ENCODE measurements at regions not wholly inside any gene's neighbourhood (a gene's known extent, or its start where the extent isn't known, plus 50 kb on each side); places are given as distances from the start of the nearest gene placed in this dataset.
A peak's percentile ranks its signal among the peaks of the same experiment; 100 is the strongest.
"Not testable (repeated sequence)": the region's sequence is repeated elsewhere in the genome, so short reads cannot be mapped to it uniquely, and the experiment has no call there.

GRCh38 chr5:143659599-143660238 lies 152.2 kb upstream of the HMHB1 start:
- no peak for DNase-seq

- DNase-seq = no peak
Observed at GRCh38 chr5:143658956-143659355, 153.0 kb upstream of the HMHB1 start.

GRCh38 chr5:143657647-143658285 lies 154.2 kb upstream of the HMHB1 start:
- no peak for DNase-seq

GRCh38 chr5:143653766-143654282 lies 158.1 kb upstream of the HMHB1 start:
- DNase-seq = no peak

GRCh38 chr5:143653256-143653655 lies 158.7 kb upstream of the HMHB1 start:
- DNase-seq = peak; percentile 2

GRCh38 chr5:143652108-143652700 lies 159.8 kb upstream of the HMHB1 start:
- no peak for DNase-seq

GRCh38 chr5:143649937-143650621 lies 161.9 kb upstream of the HMHB1 start:
- no peak for DNase-seq

- DNase-seq = no peak
Observed at GRCh38 chr5:143648696-143649095, 163.3 kb upstream of the HMHB1 start.

- no peak for DNase-seq
Observed at GRCh38 chr5:143646961-143647360, 165.0 kb upstream of the HMHB1 start.

- no peak for DNase-seq
Observed at GRCh38 chr5:143645356-143645755, 166.6 kb upstream of the HMHB1 start.

GRCh38 chr5:143644727-143645126 lies 167.2 kb upstream of the HMHB1 start:
- no peak for DNase-seq

GRCh38 chr5:143642791-143643190 lies 169.2 kb upstream of the HMHB1 start:
- DNase-seq = no peak

GRCh38 chr5:143641549-143642355 lies 170.2 kb upstream of the HMHB1 start:
- DNase-seq = no peak

- no peak for DNase-seq
Observed at GRCh38 chr5:143638654-143639053, 173.3 kb upstream of the HMHB1 start.

- no peak for DNase-seq
Observed at GRCh38 chr5:143636931-143637528, 174.9 kb upstream of the HMHB1 start.

GRCh38 chr5:143635888-143636287 lies 176.1 kb upstream of the HMHB1 start:
- no peak for DNase-seq

GRCh38 chr5:143635146-143635752 lies 176.7 kb upstream of the HMHB1 start:
- no peak for DNase-seq

GRCh38 chr5:143634689-143635088 lies 177.3 kb upstream of the HMHB1 start:
- DNase-seq = no peak

GRCh38 chr5:143629871-143630659 lies 181.9 kb upstream of the HMHB1 start:
- DNase-seq = no peak

- not testable (repeated sequence) for DNase-seq
Observed at GRCh38 chr5:143625048-143625447, 186.9 kb upstream of the HMHB1 start.

GRCh38 chr5:143624465-143624864 lies 187.5 kb upstream of the HMHB1 start:
- DNase-seq = no peak

Measured in NK-92 treated with Interleukin-12 subunit alpha and Interleukin-12 subunit beta, amount 100 ng/mL, for 24 hours (cell line).